ENCODE measurements at regions not wholly inside any gene's neighbourhood (a gene's known extent, or its start where the extent isn't known, plus 50 kb on each side); places are given as distances from the start of the nearest gene placed in this dataset.

DNA sequence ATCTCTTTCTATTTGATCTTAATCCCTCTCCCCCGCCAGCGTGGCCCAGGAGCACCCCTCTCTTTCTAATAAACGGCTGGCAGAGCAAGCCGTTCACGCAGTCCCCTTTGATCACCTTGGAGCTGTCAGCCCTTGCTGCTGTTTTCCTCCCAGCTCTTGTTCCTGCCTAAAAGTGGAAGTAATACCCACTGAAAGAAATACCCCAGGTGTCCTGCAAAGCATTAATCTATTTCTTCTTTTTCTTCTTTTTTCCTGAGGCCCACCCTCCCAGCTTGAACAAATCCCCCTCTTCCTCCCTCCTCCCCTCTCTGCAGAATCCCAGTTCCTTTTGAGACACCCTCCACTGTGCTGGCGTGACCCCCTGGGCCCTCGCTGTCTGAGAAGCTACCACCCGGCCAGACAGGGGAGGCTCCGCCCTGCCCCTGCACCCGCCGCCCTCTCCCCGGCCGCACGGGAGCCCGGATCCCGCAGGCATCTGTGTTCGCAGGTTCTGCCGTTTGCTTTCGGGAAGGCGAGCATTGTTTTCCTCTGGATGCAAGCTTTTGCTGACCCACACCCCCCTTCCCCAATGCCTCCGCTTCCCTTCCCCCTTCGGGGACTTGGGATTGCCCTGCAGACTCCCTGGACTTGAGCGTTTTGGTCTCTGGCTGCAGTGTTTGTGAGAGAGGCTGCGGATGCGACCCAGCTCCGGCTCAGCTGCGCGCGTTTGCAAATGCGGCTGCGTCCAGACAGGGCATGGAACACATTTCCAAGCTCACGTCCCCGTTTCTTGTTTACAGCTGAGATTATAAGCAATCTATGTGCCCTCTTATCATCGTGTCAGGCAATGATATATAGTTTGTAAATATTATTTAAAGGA is 631.5 kb downstream of the NYAP2 start:
- H4K20me1 ChIP-seq (ENCODE audit: insufficient read depth, low read length): no peaks in the 10 kb centered on the region
- H3K79me2 ChIP-seq (ENCODE audit: insufficient read depth, low read length): no peaks in the 10 kb centered on the region
- H3K4me1 ChIP-seq (ENCODE audit: insufficient read depth, low read length): no peaks in the 10 kb centered on the region
- H3K36me3 ChIP-seq (ENCODE audit: insufficient read depth, low read length): no peaks in the 10 kb centered on the region
- ATAC-seq (ENCODE audit: insufficient read depth, low read depth) (no peak), DNase-seq (no peak)
- no peak overlapping the region for H2AFZ ChIP-seq (ENCODE audit: low read depth, low read length)
- H3K4me2 ChIP-seq (ENCODE audit: insufficient read depth, low read length): no peak overlapping the region
- H3K9ac ChIP-seq (ENCODE audit: low read depth, low read length): no peak overlapping the region
- H3K27ac ChIP-seq (ENCODE audit: low read length): no peak overlapping the region
- TF ChIP-seq EZH2 (IDR thresholded peaks at IDR 0.05; ENCODE audit: borderline replicate concordance, low read depth, low read length, severe bottlenecking): no peak
- TF ChIP-seq, protein P1, sequence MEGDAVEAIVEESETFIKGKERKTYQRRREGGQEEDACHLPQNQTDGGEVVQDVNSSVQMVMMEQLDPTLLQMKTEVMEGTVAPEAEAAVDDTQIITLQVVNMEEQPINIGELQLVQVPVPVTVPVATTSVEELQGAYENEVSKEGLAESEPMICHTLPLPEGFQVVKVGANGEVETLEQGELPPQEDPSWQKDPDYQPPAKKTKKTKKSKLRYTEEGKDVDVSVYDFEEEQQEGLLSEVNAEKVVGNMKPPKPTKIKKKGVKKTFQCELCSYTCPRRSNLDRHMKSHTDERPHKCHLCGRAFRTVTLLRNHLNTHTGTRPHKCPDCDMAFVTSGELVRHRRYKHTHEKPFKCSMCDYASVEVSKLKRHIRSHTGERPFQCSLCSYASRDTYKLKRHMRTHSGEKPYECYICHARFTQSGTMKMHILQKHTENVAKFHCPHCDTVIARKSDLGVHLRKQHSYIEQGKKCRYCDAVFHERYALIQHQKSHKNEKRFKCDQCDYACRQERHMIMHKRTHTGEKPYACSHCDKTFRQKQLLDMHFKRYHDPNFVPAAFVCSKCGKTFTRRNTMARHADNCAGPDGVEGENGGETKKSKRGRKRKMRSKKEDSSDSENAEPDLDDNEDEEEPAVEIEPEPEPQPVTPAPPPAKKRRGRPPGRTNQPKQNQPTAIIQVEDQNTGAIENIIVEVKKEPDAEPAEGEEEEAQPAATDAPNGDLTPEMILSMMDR (IDR thresholded peaks at IDR 0.05; ENCODE audit: borderline replicate concordance, extremely low read depth, low read length, poor library complexity, severe bottlenecking): no peak
- H3K27me3 ChIP-seq (ENCODE audit: insufficient read depth, low read length, poor library complexity): no peaks in the 10 kb centered on the region
- H3K4me3 ChIP-seq (ENCODE audit: low read depth in 1 of 2, low read length in 2 of 2): no peak overlapping the region
- no peaks in the 10 kb centered on the region for H3K9me3 ChIP-seq (ENCODE audit: insufficient read depth, low read length, severe bottlenecking)

- H3K9me3 ChIP-seq (ENCODE audit: insufficient read depth, low read length, severe bottlenecking): no peaks in the 10 kb centered on the region
- ATAC-seq (ENCODE audit: insufficient read depth, low read depth) (no peak), DNase-seq (no peak)
- no peaks in the 10 kb centered on the region for H3K36me3 ChIP-seq (ENCODE audit: insufficient read depth, low read length)
- no peaks in the 10 kb centered on the region for H3K4me1 ChIP-seq (ENCODE audit: insufficient read depth, low read length)
- no peak overlapping the region for H3K27ac ChIP-seq (ENCODE audit: low read length)
- no peak overlapping the region for H3K9ac ChIP-seq (ENCODE audit: low read depth, low read length)
- H3K27me3 ChIP-seq (ENCODE audit: insufficient read depth, low read length, poor library complexity): no peaks in the 10 kb centered on the region
- H3K79me2 ChIP-seq (ENCODE audit: insufficient read depth, low read length): no peaks in the 10 kb centered on the region
- no peak overlapping the region for H3K4me2 ChIP-seq (ENCODE audit: insufficient read depth, low read length)
- H4K20me1 ChIP-seq (ENCODE audit: insufficient read depth, low read length): no peaks in the 10 kb centered on the region
- TF ChIP-seq, protein P1 (IDR thresholded peaks at IDR 0.05; ENCODE audit: borderline replicate concordance, extremely low read depth, low read length, poor library complexity, severe bottlenecking): no peak
- TF ChIP-seq EZH2 (IDR thresholded peaks at IDR 0.05; ENCODE audit: borderline replicate concordance, low read depth, low read length, severe bottlenecking): no peak
- no peak overlapping the region for H3K4me3 ChIP-seq (ENCODE audit: low read depth in 1 of 2, low read length in 2 of 2)
- H2AFZ ChIP-seq (ENCODE audit: low read depth, low read length): no peak overlapping the region
Measured at GRCh38 chr2:226030369-226030768, 630.9 kb downstream of the NYAP2 start.

DNA sequence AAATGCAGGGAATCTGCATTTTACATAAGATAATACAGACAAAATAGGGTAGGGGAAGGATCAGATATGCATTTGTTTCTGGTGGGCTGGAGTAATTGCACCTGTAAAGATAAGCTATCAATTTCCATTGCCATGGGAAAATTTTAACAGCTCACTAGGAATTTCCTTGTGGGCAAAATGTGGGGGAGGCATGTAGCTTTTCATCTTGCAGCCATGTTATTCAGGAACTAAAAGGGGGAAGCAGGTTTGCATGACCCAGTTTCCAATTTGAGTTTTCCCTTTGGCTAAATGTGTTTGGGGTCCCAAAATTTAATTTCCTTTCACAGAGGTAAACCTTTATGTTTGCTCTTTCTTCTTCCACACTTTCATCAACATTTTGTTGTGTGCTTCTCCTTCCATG is 624.4 kb downstream of the NYAP2 start:
- Histone ChIP-seq H3K9me3 (ENCODE audit: insufficient read depth, low read length, severe bottlenecking) (no peaks in the 10 kb centered on the region), H3K79me2 (ENCODE audit: insufficient read depth, low read length) (no peaks in the 10 kb centered on the region), H3K4me3 (ENCODE audit: low read depth in 1 of 2, low read length in 2 of 2) (no peak overlapping the region), H3K4me2 (ENCODE audit: insufficient read depth, low read length) (no peak overlapping the region), H3K4me1 (ENCODE audit: insufficient read depth, low read length) (no peaks in the 10 kb centered on the region), H4K20me1 (ENCODE audit: insufficient read depth, low read length) (no peaks in the 10 kb centered on the region), H3K27ac (ENCODE audit: low read length) (no peak overlapping the region), H3K9ac (ENCODE audit: low read depth, low read length) (no peak overlapping the region), H3K27me3 (ENCODE audit: insufficient read depth, low read length, poor library complexity) (no peaks in the 10 kb centered on the region), H3K36me3 (ENCODE audit: insufficient read depth, low read length) (no peaks in the 10 kb centered on the region), H2AFZ (ENCODE audit: low read depth, low read length) (no peak overlapping the region)
- TF ChIP-seq EZH2 (IDR thresholded peaks at IDR 0.05; ENCODE audit: borderline replicate concordance, low read depth, low read length, severe bottlenecking): no peak
- TF ChIP-seq, protein P1 (IDR thresholded peaks at IDR 0.05; ENCODE audit: borderline replicate concordance, extremely low read depth, low read length, poor library complexity, severe bottlenecking): no peak
- DNase-seq: no peak
- no peak for ATAC-seq (ENCODE audit: insufficient read depth, low read depth)
